Smooth muscle cell (in vitro differentiated cells): ENCODE measurements at regions not wholly inside any gene's neighbourhood (a gene's known extent, or its start where the extent isn't known, plus 50 kb on each side); places are given as distances from the start of the nearest gene placed in this dataset.

ENCODE experiments used
- DNase-seq: peaks from one replicate; lab custom pipeline; 2025; ENCODE audit not compliant: unreplicated experiment; lab: John Stamatoyannopoulos, UW
- H2AFZ ChIP-seq: fragments of 200-600 bp; sonication (generic); 2 replicates; pipeline ENCODE4 v1.6.0; 2016; ENCODE audit warnings: antibody characterized with exemption, low read depth, mild to moderate bottlenecking
- H3F3A ChIP-seq: fragments of 200-600 bp; sonication (generic); 2 replicates; pipeline ENCODE4 v1.6.0; 2017; ENCODE audit warnings: antibody characterized with exemption, low read depth
- H3K27ac ChIP-seq: fragments of 200-600 bp; sonication (generic); 2 replicates; pipeline ENCODE4 v1.5.1; 2016; ENCODE audit warnings: low read depth, mild to moderate bottlenecking
- H3K27me3 ChIP-seq: fragments of 200-600 bp; sonication (generic); 2 replicates; pipeline ENCODE4 v1.6.1; 2016; ENCODE audit warnings: low read depth, mild to moderate bottlenecking
- H3K36me3 ChIP-seq: fragments of 200-600 bp; sonication (generic); 2 replicates; pipeline ENCODE4 v1.5.1; 2016; ENCODE audit warnings: low read depth
- H3K4me1 ChIP-seq: fragments of 200-600 bp; sonication (generic); 2 replicates; pipeline ENCODE4 v1.5.1; 2016; ENCODE audit warnings: low read depth
- H3K4me2 ChIP-seq: fragments of 200-600 bp; sonication (generic); 2 replicates; pipeline ENCODE4 v1.6.0; 2016; ENCODE audit warnings: mild to moderate bottlenecking
- H3K4me3 ChIP-seq: fragments of 200-600 bp; sonication (generic); 2 replicates; pipeline ENCODE4 v1.5.1; 2016; ENCODE audit warnings: mild to moderate bottlenecking
- H3K79me2 ChIP-seq: fragments of 200-600 bp; sonication (generic); 2 replicates; pipeline ENCODE4 v1.6.0; 2016; ENCODE audit warnings: low read depth, mild to moderate bottlenecking
- H3K9ac ChIP-seq: fragments of 200-600 bp; sonication (generic); 2 replicates; pipeline ENCODE4 v1.6.0; 2016; ENCODE audit warnings: low read depth
- H3K9me3 ChIP-seq: fragments of 200-600 bp; sonication (generic); replicated peaks from 2 replicates; pipeline ENCODE4 v1.5.1; 2016; ENCODE audit warnings: low read depth
- H4K20me1 ChIP-seq: fragments of 200-600 bp; sonication (generic); 2 replicates; pipeline ENCODE4 v1.6.0; 2016; ENCODE audit warnings: low read depth
- CTCF ChIP-seq: fragments of 200-600 bp; sonication (generic); IDR thresholded peaks from 2 replicates; pipeline ENCODE4 v1.5.1; 2017; ENCODE audit warnings: borderline replicate concordance, mild to moderate bottlenecking, antibody characterized with exemption; ENCODE audit not compliant: insufficient read depth, poor library complexity, severe bottlenecking
- WGBS: methylation state at CpG from one replicate; pipeline ENCODE4 v1.1.7; 2016; ENCODE audit warnings: low lambda C conversion rate; 5-methylcytosine and 5-hydroxymethylcytosine counted together

GRCh38 chr10:118409295-118409694, 67.2 kb upstream of the FAM204A start:
- Histone ChIP-seq H3K4me2 (no peak overlapping the region), H3K9me3 (no peaks in the 10 kb centered on the region), H2AFZ (no peak overlapping the region), H3K4me3 (no peak overlapping the region), H3K4me1 (no peaks in the 10 kb centered on the region), H3F3A (no peaks in the 10 kb centered on the region), H3K36me3 (no peaks in the 10 kb centered on the region), H3K27me3 (no peaks in the 10 kb centered on the region), H3K9ac (no peak overlapping the region), H4K20me1 (no peaks in the 10 kb centered on the region), H3K79me2 (no peaks in the 10 kb centered on the region), H3K27ac (no peak overlapping the region)
- DNase-seq = no peak
- WGBS = 74% methylated on average over 6 of the region's 6 CpGs
- TF ChIP-seq CTCF = no peak

GRCh38 chr10:118408181-118408580, 66.1 kb upstream of the FAM204A start:
- WGBS = 79% methylated on average over 9 of the region's 9 CpGs

GRCh38 chr10:118407777-118408176, 65.7 kb upstream of the FAM204A start:
- H4K20me1 ChIP-seq = no peaks in the 10 kb centered on the region
- no peaks in the 10 kb centered on the region for H3K79me2 ChIP-seq
- WGBS = 73% methylated on average over 5 of the region's 5 CpGs
- H3K27ac ChIP-seq = no peak overlapping the region
- no peak for DNase-seq
- no peak for TF ChIP-seq CTCF
- H3K9ac ChIP-seq = no peak overlapping the region
- no peak overlapping the region for H3K4me3 ChIP-seq
- no peak overlapping the region for H2AFZ ChIP-seq
- no peaks in the 10 kb centered on the region for H3K4me1 ChIP-seq
- no peaks in the 10 kb centered on the region for H3K9me3 ChIP-seq
- no peaks in the 10 kb centered on the region for H3K36me3 ChIP-seq
- no peaks in the 10 kb centered on the region for H3F3A ChIP-seq
- no peaks in the 10 kb centered on the region for H3K27me3 ChIP-seq
- H3K4me2 ChIP-seq = no peak overlapping the region

More at GRCh38 chr10:118408181-118408580, 66.1 kb upstream of the FAM204A start:
- H3K79me2 ChIP-seq = no peaks in the 10 kb centered on the region
- H3K9ac ChIP-seq = no peak overlapping the region
- no peaks in the 10 kb centered on the region for H4K20me1 ChIP-seq
- H2AFZ ChIP-seq = no peak overlapping the region
- H3K9me3 ChIP-seq = no peaks in the 10 kb centered on the region
- no peak for DNase-seq
- H3K27me3 ChIP-seq = no peaks in the 10 kb centered on the region
- H3K4me2 ChIP-seq = no peak overlapping the region
- H3K4me1 ChIP-seq = no peaks in the 10 kb centered on the region
- H3K27ac ChIP-seq = no peak overlapping the region
- H3K4me3 ChIP-seq = no peak overlapping the region
- TF ChIP-seq CTCF = no peak
- H3K36me3 ChIP-seq = no peaks in the 10 kb centered on the region
- no peaks in the 10 kb centered on the region for H3F3A ChIP-seq

GRCh38 chr10:118407026-118407425, 64.9 kb upstream of the FAM204A start:
- no peaks in the 10 kb centered on the region for H4K20me1 ChIP-seq
- DNase-seq = no peak
- no peaks in the 10 kb centered on the region for H3K36me3 ChIP-seq
- no peaks in the 10 kb centered on the region for H3K4me1 ChIP-seq
- H3K4me2 ChIP-seq = no peak overlapping the region
- no peak overlapping the region for H3K27ac ChIP-seq
- H3K79me2 ChIP-seq = no peaks in the 10 kb centered on the region
- H3K4me3 ChIP-seq = no peak overlapping the region
- H3K27me3 ChIP-seq = no peaks in the 10 kb centered on the region
- TF ChIP-seq CTCF = no peak
- no peak overlapping the region for H2AFZ ChIP-seq
- H3K9ac ChIP-seq = no peak overlapping the region
- no peaks in the 10 kb centered on the region for H3F3A ChIP-seq
- H3K9me3 ChIP-seq = no peaks in the 10 kb centered on the region
